Urothelium cell line (cell line): ENCODE measurements at regions not wholly inside any gene's neighbourhood (a gene's known extent, or its start where the extent isn't known, plus 50 kb on each side); places are given as distances from the start of the nearest gene placed in this dataset.
"Not testable (repeated sequence)": the region's sequence is repeated elsewhere in the genome, so short reads cannot be mapped to it uniquely, and the experiment has no call there.

Experiments used
- DNase-seq: peaks from one replicate; pipeline ENCODE4 v3.0.0; 2011; ENCODE audit warnings: low spot score, mixed read lengths
- FAIRE-seq: peaks from 2 replicates; lab custom pipeline; 2011; peaks lifted over from hg19 to GRCh38; lab: Jason Lieb, UNC

DNA sequence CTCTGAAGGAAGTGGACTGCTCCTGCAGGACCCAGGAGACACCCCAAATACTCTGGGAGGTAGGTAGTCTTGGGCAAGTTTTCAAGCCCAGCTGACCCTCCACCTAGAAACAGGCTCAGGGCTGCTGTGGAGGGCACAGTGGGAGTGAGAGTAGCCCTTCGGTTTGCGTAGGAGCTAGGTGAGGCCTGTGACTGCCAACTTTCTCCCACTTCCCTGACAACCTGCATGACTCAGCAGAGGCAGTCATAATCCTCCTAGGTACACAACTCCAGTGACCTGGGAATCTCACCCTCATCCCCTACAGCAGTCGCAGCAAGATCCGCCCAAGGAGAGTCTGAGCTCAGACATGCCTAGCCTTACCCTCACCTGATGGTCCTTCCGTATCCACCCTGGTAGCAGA, 439.1 kb downstream of the CNTNAP4 start:
- FAIRE-seq, DNase-seq: not testable (repeated sequence)

DNA sequence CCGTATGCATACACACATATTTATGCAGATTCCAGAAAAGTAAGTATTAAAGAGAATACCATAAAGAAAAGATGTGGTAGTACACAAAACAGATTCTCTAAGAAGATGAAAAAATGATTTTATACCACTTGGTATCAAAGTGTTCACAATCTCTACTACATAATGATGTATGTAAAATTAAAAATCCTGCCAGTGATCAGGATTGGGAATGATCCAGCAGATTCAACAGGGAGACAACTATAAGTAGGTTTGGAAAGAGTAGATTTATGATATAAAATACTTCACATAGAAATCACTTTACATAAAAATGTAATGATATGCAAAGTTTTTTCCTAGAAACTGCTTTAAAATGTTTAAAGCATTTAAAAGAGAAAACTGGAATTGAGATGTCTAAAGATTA, 447.0 kb downstream of the CNTNAP4 start:
- FAIRE-seq (no peak), DNase-seq (no peak)

DNA sequence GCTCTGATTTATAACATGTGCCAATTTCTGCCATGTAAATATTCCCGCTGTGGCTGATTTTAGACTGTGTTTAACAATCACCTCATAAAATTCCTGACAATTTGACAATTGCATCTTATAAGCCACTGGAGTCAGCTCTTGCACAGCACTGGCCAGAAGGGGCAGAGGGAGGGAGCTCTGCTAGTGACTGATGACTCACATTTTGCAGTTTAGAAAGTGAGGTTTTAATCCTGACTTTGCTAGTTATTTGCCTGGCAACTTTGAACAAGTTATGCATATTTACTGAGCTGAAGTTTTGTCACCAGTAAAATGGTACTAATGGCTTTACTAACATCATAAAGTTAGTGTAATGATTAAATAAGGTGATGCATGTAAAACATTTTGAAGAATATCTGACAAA, 452.3 kb downstream of the CNTNAP4 start:
- FAIRE-seq = no peak
- peak; percentile 39 for DNase-seq

DNA sequence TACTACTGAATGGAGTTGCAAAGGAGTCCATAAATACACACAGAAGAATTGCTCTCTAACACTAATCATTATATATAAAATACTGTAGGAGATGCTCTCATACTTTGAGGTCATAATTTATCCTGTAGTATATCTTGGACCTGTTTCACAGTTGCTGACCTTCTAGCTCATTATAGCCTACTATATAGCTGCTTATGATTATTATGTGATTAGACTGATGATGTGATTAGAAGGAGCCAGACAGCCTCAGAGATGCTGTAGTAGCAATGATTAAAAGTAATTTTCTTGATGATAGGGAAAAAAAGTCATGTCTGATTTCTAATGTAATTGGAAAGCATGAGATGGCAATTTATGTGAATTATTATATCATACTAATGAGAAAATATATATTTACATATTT, 455.7 kb downstream of the CNTNAP4 start:
- DNase-seq = no peak
- FAIRE-seq = no peak

DNA sequence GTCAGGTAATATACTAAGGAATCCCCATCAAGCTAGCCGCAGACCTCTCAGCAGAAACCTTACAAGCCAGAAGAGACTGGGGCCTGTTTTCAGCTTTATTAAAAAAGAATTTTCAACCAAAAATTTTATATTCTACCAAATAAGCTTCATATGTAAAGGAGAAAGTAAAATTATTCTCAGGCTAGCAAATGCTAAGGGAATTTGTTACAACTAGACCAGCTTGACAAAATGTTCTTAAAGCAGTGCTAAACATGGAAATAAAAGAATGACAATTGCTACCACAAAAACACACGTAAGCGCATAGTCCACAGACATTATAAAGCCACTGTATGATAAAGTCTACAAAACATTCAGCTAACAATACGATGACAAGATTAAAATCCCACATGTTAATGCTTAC, 449.4 kb upstream of the MON1B start:
- DNase-seq (no peak), FAIRE-seq (no peak)

DNA sequence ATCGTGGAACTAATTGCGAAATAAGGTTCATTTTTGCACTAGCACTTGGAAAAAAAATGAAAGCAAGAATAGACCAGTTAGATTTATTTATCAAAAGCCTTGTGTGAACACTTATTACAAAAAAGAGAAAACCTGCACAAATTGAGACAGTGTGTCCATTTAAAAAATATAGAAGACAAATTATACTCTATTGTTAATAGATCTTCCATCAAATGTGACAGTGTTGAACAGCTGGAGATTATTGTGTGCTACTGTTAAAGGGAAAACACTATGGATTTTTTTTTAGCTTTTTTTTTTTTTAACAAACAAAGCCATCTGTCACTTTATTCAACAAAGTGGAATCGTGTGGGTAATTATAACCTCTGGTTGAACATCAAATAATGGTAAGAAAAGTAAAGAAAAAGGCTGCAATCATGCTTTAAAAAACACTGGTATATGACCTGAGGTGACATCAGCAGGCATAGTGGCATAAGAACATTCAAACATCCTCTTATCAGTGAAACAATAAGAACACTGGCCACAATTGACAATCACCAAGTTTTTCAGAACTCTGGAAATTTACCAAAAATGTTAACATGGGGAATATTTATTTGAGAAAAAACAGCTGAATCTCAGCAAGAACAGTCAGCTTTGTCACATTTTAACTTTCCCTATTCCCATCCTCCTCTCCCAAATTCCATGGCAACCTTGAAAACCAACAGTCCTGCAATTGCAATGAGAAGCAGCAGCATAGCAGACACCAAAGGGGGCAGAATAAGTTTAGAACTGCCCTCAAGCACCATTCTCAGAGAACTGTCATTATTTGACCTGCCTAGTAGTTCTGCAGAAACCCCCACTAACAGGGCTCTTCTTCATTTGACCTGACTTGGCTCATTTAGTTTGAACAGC, 442.3 kb upstream of the MON1B start:
- FAIRE-seq (no peak), DNase-seq (no peak)

DNA sequence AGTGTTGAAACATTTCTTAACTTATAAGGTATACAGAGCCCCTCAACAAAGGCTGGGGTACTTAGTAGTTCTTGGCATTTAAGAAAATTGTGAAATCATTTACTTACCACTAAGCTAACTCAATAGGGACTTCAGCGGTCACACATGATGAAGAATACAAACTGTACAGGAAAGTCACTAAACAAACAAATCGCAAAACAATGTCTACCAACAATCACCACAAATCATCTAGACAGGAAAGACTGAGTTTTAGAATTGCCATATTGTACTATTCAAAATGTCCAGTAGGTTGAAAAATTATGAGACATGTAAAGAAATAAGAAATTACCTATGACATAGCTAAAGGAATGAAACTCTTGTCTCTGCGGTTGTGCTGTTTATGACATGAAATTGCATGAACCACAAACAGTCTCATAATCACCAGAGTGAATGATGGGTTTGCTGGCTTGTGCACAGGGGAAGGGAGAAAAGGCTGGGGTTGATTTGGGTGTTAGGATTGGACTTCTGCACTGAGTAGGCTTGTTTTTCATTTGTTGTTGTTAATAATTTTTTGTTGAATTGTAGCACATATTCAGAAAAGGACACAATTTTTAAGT, 441.1 kb upstream of the MON1B start:
- no peak for DNase-seq
- no peak for FAIRE-seq

DNA sequence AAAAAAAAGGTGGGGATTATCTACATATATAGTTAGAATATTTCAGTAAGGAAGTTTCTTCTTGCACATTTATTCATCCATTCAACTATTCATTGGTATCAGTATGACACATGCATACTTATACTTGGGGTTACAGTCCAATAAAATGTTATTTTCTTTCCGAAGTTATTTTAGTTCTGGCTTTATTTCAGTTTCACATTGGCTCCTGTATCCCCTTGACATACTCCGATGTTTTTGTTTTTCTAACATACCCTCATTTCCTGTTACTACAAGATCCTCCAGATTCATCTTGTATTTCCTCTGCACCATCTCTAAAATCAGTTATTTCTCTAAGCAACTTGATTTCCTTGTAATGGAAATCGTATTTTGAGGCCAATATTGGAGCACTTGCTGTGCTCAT, 435.5 kb upstream of the MON1B start:
- no peak for FAIRE-seq

DNA sequence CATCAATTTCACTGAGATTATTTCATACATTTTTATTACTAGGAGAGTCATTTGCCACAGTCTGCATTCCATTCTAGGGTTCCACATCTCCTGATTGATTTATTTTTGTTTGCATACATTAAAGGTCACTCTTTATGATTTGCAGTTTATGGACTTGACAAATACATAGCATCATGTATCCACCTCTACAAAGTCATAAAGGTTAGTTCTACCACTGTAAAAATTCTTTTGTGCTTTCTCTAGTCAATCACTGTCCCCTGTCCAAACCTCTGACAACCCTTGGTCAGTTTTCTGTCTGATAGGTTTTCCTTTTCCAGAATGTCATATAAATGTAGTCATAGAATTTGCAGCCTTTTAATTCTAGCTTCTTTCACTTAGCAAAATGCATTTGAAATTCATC, 434.6 kb upstream of the MON1B start:
- DNase-seq = no peak
- FAIRE-seq = no peak

More for the DNA sequence above, 435.5 kb upstream of the MON1B start:
- DNase-seq = no peak

DNA sequence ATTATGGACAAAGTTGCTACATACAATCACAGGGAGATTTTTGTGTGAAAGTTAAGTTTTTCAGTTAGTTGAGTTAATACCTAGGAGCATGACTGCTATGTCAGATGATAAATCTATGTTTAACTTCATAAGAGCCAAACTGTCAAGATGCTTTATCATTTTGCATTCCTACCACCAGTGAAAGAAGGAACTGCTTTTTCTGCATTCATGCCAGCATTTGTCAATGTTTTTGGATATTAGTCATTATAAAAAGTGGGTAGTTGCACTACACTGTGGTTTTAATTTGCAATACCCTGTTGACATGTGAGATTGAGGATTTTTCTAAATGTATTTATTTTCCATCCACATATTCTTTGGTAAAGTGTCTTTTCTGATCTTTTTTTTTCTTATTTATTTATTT, 434.0 kb upstream of the MON1B start:
- DNase-seq (no peak), FAIRE-seq (no peak)

DNA sequence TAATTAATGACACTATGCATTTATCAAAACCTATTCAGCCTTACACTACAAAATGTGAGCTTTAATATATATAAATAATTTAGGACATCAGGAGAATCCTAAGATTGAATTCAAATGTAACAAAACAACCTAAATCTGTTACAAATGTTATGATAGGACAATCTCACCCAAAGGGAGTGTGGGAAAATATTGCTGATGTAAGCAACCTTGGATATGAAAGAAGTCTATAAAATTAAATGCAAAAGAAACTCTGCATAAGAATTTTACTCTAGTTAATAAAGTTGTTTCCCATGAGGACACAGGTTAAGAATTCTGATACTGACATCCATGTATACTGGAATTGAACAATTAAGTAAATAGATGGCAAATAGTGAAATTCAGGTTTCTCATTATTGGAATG, 424.5 kb upstream of the MON1B start:
- FAIRE-seq = no peak

DNA sequence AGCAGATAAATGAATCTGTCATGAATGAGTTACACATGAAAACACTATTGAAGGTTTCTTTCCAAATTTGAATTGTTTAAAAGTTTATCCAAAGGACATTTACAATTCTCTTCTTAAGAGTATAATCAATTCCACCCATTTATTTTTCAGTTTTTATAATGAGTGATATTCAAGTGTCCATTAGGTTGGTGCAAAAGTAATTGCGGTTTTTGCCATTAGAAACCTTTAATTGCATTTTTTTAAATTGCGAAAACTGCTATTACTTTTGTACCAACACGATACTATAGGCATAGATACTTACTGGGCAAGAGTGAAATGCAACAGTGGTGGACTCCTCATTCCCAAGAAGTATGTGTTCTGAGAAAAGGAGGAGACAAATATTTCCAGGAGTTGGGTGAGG, 422.7 kb upstream of the MON1B start:
- FAIRE-seq = no peak

More for the DNA sequence above, 424.5 kb upstream of the MON1B start:
- no peak for DNase-seq

DNA sequence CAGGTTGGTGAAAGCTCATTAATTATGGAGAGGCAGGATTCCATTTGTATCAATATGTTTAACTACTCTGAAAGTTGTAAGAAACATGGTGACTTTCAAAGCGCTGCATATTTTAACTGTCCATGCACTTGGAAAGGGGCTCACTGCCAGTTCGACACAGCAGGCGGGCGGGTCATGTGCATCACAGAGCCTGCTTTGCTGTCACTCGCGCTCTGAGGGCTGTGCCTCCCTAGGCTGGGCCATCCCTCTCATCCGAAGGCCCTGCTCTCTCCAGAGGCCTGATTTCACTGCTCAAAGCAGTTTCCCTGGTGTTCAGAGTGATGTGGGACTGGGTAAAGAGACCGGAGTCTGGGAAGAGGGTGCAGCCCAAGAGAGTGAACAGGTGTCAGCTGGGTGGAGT, 422.0 kb upstream of the MON1B start:
- DNase-seq = no peak
- no peak for FAIRE-seq

More for the DNA sequence above, 422.7 kb upstream of the MON1B start:
- DNase-seq = no peak

DNA sequence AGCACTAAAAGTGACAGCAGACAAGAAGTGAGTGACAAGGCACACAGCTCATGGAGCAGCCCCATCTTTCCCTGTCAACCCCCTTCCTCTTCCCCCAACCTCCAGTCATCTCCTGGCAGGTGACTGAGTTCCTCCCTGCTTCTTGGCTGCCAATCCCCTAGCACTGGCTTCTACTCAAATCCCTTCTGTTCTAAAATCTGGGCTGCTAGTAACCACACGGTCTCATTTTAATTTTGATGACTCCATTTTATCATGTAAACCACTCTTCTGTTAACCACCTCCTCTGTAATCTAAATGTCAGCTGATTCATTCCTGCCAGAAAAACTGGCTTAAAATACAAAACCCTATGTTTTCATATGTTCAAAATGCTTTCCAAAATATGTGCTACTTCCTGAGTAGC, 419.8 kb upstream of the MON1B start:
- FAIRE-seq (no peak), DNase-seq (no peak)

DNA sequence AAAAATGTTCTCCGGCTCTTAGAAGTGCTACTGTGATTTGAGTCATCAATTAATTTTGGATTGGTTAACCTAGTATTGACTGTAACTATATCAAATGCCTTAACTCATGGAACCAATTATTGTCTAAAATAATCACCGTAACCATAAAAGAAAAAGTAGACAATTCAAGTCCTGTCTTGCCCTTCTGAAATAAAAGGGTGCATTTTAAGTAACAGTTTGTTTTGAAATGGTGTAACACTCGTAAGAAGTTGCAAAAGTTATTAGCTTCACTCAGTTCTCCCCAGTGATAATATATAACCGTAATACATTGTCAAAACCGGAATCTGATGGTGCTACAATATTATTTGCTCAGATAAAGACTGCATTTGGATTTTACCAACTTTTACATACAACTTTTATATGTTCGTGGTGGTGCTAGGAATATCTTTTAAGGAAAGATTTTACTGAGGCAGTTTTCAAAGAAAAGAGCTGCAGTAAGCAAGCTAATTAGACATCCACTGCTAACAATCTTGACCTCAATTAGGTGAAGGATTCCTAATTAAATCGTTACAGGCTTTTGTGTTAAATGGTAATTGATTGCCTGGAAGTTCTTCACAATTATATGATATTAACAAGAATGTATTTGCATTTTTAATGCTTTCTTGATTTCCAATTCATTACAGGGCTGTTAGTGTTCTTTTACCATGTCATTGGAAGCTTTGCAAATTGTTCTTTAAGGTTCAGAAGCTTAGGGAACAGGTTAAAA, 413.1 kb upstream of the MON1B start:
- FAIRE-seq = no peak
- no peak for DNase-seq

DNA sequence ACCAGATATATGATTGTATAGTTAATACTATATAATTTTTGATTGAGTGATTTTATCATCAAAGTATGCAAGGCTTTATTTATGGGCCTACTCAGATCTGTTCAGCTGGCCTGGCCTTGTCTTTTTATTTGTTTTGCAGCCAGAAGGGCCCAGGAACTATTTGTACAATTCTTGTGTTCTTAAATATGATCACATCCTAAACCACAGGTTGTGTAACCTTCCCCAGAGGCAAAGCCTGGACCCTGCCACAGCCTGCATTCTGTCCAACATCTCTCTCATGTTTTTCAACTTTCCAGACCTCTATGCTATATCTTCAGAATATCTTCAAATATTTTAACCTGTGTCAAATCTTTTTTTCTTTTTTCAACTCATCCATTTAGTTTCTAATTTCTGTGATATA, 410.4 kb upstream of the MON1B start:
- FAIRE-seq (no peak), DNase-seq (no peak)

DNA sequence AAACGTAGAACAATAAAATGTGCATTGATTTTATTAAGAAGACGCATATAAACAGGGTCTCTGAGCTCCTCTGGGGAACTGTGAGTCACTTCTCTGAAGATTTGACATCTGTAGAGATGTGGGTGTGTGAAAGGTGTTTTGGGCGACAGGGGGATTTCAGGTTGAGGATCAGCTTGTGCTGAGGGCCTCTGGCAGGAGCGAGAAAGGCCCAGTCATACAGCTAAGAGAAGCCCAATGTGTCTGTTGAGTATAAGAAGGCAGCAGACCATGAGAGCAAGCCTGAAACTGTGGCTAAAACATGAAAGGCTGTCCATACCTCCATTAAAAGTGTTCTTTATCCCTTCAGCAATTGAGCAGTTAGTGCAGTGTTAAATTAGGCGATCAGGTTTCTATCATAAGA, 406.5 kb upstream of the MON1B start:
- DNase-seq = no peak
- FAIRE-seq = no peak

DNA sequence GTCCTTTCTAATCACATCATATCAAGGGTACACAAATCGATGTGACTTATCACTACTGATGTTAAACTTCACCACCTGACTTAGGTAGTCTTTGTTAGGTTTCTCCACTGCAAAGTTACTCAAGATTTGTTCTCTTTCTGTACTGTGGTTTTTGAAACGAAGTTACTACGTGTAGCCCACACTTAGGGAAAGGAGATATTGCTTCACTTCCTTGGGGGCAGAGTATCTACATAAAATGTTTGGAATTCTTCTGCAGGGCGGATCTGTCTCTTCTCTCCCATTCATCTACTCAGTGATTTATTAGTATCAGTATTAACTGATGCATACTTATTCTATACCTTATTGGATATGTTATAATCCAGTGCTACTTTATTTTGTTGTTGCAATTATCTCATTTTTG, 403.6 kb upstream of the MON1B start:
- DNase-seq (no peak), FAIRE-seq (no peak)

DNA sequence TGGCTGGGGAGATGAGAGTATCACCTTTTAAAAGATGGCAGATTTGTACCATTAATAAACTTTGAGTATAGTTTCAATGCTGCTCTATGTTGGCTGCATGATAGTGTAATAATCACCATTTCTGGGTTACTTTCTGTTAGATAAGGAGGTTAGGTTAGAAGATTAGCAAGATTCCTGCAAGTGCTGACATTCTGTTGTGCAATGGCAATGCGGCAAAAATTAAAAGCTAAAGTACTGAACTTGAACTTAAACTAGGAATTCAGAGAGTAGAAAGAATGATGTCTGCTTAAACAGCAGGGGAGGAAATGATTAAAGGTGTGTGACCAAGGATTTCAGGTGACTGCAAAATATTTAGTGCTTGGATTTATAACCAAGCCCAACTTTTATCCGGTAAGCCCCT, 399.8 kb upstream of the MON1B start:
- DNase-seq (no peak), FAIRE-seq (no peak)

DNA sequence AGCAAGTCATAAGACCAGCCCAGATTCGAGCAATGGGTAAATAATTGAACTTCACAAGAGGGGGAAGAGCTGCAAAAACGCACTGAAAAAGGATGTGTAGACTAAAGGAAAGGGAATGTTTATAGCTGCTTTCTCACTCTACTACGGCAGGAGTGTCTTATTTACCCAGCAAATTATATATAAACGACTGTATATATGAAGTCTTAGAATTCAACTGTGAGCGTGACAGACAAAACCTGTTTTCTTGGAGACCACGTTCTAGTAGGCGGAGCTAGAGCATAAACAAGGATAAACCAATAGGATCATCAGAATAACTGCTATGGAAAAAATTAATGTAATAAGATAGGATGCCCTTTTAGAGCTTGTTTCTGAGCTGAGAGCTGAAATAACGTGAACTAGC, 394.6 kb upstream of the MON1B start:
- no peak for DNase-seq
- FAIRE-seq = no peak

DNA sequence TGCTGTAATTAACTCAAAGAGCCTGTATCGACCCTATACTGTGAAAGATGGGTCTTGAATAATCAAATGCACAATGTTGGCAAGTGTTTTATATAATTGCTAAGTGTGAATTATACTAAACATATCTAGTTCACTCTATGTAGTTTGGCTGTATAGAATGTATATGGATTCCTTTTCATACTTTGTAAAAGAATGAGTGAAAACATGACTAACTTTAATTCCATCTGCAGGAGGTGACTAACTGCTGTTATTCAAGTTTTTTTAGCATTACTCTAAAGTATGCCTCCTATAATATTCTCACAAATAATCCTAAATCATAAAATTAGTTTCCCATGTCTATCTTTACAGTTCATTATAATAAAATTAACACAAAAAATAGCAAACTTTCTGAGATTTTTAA, 394.0 kb upstream of the MON1B start:
- DNase-seq = no peak
- no peak for FAIRE-seq

DNA sequence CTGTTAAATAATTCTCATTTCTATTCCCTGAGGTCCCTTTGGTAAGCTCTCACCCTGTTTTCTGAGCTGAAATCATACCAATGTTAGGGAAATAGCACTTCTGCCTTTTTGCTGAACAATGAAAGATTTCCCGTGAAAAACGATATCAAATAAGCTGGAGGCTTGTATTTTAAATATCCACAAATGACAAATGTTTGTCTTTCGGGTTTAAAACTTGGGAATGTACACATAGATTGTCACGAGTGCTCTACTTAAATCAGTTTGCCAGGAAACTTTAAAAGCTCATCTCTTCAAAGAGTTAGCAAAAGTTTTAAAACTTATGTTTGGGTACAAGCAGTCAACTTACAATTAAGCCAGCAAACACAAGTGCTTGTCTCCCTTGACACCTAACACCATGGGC, 393.5 kb upstream of the MON1B start:
- FAIRE-seq = no peak
- no peak for DNase-seq
